ENCODE measurements at regions not wholly inside any gene's neighbourhood (a gene's known extent, or its start where the extent isn't known, plus 50 kb on each side); places are given as distances from the start of the nearest gene placed in this dataset.

DNA sequence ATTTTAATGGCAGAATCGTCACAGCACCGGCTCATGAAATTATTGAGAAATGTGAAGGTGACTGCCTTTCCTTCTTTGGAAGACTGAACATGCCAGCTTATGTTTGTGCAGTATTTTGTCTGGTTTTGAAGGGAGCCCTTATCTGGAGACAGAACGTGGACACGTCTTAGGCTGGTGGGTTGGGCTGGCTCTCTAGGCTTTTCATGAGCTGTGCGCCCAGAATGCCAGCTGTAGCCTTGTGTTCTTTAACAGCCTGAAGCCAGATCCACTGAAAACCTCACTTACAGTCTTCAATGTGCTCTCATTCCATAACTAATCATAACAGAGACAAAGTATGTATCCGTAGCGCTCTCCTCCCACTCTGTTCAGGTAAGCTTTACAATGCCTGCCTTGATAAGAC lies 184.4 kb upstream of the HTR2A start:
- DNase-seq = peak in 8 of 42 donors; percentile 1 to 48 (median 14)
- intact Hi-C loops (cut with DNase I) = no loop called here

DNA sequence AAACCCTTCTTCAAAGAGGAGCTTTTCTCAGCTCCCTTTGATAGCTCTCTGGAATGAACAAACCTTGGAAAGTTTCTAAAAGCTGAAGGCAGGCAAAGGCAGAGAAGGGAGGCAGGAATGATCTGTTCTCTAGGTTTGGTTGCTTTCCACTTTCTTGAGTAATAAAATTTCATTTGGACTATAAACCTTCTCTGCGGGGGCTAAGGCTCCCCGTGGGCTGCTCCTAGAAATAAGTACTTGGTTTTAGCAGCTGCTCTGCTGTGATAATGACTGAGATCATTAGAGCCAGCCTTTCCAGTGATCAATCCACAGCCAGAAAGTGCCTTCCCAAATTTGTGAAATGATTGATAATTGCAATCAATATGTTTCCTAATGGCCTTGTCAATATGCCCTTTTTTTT lies 183.8 kb upstream of the HTR2A start:
- intact Hi-C loops (cut with DNase I) = no loop called here
- peak in 18 of 42 donors; percentile 3 to 71 (median 29) for DNase-seq

DNA sequence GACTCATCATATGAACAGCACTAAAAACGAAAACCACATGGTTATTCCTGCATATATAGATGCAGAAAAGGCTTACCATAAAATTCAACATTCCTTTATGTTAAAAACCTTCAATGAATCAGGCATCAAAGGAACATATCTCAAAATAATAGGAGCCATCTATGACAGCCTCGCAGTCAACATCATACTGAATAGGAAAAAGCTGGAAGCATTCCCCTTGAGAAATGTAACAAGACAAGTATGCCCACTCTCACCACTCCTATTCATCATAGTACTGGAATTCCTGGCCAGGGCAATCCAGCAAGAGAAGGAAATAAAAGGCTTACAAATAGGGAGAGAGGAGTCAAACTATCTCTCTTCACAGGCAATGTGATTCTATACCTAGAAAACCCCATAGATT lies 179.6 kb upstream of the HTR2A start:
- intact Hi-C loops (cut with DNase I) = no loop called here
- DNase-seq = no peak

DNA sequence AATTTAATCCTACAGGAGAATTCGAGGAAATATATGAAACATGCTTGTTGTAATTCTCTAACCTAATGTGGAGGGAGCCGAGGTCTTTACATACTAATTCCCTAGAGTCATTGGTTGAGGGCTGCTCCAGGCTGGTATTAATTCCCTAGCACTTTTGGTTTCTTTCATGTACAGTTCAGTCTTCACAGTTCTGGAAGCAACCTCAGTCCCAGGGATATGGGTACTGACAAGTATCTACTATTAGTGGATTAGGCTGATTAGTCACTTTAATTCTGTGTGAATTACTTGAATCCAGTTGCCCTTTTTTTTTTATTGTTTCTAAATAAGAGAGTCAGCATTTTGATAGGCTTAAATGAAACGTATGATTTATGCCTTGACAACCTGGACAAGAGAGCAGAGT lies 172.3 kb upstream of the HTR2A start:
- intact Hi-C loops (cut with DNase I) = no loop called here
- DNase-seq = no peak

DNA sequence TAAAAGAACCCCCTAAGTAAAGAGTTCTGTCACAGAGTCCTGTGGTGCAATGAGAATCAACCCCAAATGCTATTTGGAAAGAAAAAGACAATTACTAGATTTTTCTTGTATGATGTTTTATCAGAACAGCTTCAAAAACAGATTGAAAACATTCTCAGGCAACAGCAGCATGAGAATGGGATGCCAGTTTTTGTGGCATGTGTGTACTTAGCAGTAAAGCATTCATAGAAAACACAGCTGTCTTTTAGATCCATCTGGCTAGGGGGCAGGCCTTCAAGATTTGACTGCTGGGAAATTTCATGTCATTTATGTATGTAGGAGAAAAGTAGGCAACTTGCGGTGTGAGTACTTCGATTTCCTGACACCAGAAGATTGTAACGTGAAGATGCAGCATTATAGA lies 170.5 kb upstream of the HTR2A start:
- intact Hi-C loops (cut with DNase I) = no loop called here
- no peak for DNase-seq

DNA sequence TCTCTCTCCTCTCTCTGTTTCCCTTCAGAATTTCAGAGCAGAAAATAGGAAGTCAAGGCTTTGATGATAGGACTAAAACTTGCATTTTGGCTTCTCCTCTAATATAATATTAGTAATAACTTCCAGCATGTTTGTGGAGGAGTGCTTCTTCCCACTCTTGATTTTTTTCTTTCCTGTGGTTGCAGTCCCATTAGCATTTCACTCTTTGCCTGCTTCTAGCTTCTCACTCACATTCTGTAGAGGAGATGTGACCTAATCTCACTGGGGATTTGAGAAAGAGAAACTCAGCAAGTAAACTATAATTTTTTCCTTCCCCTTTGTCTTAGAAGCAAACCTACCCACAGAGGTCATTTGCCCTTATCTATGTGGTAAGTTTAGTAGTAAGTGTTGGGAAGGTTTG lies 169.4 kb upstream of the HTR2A start:
- DNase-seq = no peak
- intact Hi-C loops (cut with DNase I) = no loop called here

DNA sequence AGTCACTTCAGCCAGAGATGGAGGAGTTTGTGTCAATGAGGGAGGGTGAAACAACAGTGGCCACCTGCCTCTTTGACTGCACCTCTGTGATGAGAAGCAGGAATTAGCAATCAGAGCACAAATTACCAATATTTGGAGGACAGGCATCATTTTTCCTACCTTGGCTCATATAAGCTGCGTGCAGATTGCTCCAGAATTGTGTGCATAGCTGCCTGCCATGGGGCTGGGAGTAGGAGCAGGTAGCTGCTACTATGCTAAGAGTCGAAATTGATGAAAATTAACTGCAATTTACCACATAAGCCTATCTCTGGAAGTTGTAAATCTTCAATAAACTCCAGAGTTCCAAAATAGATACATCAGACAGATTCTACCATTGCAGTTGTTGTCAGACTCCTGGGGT lies 167.5 kb upstream of the HTR2A start:
- peak in 10 of 42 donors; percentile 4 to 68 (median 42) for DNase-seq

DNA sequence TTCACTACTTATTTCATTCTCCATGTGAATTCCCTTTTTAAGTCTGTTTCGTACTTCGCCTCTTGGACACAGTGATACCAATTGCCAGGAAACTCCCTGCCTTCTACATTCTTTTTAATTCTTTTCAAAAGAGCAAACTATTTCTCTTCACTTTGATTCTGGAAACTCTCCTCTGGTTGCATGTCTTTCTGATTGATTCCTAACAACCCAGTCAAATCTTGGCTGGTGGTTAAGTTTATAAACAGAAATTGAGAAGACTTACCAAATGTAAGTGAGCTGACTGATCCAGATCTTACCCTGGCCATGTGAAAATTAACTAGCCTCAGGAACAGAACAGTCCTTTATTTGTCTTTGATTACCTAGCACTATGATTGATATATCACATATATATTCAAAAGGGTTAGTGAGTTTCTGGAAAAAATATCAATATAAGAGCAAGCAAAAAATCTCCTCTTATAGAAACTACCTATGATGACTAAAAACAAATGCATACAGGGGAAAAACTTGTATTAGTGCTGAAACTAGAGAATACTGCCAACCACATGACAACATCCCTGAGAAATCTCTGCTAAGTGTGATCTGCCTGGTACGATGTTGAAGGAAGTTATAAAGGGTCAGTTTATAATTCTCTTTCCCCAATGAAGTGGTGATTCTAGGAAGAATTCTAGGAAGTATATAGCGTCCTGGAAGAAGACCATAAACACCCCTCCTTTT lies 152.6 kb upstream of the HTR2A start:
- DNase-seq = no peak
- intact Hi-C loops (cut with DNase I) = no loop called here

More for the DNA sequence above, 167.5 kb upstream of the HTR2A start:
- intact Hi-C loops (cut with DNase I) = no loop called here

DNA sequence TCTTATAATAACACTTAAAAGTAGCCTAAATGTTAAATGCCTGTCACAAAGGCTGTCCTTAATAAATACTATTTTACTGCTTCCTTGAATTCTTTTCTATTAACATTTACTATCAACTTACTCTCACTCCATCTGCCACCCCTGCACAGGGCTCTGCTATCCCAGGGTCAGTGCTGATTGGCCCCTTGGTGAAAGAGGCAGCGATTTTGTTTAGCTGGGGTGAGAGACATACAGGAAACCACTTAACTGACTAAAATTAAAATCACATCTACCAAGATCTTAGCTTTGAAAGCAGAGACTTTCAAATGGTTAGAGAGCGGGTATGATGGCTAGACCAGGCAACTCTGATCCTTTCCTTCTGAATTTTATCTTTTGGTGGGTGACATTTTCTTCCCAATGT lies 149.9 kb upstream of the HTR2A start:
- intact Hi-C loops (cut with DNase I) = no loop called here
- DNase-seq = no peak

DNA sequence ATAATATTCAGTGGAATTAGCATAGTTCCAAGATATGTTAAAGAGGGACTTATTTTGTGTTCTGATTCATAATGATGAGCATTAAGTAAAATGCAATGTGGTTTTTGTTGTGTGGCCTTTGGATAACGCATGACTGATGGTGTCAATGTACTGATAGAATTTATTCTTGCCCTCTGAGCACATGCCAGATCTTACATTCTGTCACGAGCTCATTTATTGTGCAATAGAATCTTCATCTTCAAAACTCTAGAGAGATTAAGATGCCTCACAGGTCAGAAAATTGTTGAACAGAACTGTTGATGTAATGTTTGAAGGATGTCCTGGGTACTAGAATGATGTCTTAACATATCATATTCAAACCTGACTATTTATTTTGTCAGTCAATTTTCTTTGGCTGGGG lies 148.0 kb upstream of the HTR2A start:
- DNase-seq = no peak
- intact Hi-C loops (cut with DNase I) = no loop called here

DNA sequence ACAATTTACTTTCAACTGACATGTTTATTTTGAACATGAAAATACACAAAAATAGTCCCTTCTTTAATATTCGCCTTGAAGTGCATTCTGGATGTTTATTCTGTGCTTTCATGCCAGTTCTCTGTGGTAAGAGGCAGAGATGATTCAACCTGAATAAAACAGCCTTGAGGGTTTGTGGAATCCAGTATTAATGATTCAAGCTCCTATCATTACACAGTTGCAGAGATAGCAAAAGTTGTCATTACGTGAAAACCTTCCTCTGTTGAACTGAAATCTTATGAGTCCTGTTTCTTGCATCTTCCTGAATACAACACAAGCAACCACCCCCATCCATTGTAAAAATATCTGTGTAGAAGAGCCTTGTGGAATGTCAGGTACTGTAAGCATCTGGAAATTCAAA lies 142.3 kb upstream of the HTR2A start:
- no peak for DNase-seq
- intact Hi-C loops (cut with DNase I) = no loop called here

DNA sequence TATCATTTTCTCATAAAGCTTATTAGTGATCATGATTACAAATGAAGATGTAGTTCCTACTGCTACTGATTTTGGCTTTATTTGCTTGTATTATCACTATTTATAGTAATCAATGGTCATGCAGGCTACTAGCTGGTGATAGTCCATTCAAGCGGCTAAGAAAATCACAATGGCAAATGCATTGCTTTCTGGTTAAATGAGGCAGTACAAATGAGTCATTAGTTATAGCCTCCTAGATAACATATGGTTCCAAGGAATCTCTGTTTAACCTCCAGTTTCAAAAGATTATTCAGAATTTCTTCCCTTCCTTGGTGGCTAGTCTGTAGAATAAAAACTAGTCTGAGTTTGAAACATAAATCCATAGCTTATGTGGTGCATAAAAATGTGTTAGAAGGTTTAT lies 141.3 kb upstream of the HTR2A start:
- intact Hi-C loops (cut with DNase I) = no loop called here

DNA sequence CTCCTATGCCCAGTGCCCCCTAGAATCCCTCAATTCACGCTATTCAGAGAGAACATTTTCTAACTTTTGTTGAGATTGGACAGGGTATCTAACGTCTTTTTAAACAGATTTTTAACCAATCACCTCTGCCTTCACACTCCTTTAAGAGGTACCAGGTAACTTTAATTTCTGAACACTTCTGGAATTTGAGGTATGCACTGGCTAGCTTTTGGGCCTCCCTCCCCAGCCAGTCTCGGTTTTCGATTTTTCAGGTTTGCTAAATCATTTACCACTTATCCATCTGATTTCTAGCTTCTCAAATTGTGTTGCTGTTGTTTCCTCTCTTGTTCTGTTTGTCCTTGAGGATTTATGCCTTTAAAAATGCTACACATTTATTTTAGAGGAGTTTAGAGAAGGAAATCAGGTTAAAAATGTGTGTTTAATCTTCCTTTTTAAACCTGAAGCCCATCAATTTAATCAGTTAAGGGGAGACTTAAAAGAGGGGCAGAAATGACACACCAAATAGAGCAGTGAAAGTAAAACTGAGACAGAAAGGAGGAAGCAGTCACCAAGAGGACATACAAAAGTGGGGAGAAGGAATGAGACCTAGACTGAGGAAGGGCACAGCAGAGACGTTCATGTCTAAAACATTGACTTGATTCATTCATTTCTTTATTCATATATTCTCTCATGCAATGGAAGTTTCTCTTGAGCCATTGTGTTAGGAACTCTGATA lies 139.6 kb upstream of the HTR2A start:
- intact Hi-C loops (cut with DNase I) = no loop called here
- no peak for DNase-seq

More for the DNA sequence above, 141.3 kb upstream of the HTR2A start:
- DNase-seq = no peak

DNA sequence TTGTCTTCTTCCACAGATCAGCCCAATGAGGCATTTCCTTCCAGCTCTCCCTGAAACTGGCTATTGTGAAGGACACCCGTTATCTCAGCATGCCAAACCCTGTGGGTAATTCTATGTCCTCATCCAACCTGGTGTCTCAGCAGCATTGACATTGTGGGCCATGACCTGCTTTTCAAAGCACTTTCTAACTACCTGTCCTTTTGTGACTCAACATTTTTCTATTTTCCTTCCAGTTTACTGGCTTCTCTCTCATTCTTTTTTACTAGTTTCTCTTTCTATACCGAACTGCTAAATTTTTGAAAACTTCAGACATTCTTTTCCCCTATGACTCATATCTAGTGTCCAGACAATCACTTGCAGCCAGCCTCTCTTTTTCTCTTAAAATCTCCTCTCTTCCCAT lies 136.4 kb upstream of the HTR2A start:
- DNase-seq = no peak
- intact Hi-C loops (cut with DNase I) = no loop called here

DNA sequence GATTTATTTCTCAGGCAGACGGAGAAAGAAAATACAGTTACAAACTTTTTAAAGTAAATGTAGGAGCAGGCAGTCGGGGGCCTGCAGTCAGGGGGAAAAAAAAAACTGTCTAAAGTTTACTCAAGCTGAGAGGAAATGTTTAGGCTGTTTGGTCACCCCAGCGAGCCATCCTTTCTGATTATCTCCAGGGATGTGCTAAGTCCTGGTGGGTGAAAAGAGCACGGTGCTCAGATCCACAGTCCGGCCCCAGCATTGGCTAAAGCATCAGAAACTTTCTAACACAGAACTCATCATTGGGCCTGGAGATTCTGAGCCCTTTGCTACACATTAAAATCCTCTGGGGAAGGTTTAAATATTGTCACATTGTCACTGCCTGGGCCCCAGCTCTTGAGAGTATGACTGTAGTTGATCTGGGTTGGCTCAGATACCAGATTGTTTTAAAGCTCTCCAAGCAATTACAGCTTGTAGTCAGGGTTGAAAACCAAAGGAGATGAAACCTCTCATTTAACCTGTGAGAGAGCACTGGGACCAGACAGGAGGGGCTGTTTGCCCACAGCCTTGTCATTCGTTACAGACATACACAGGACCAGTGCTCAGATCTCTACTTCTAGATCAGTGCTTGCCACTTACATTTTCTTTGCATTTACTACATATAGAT lies 131.1 kb upstream of the HTR2A start:
- intact Hi-C loops (cut with DNase I) = no loop called here
- no peak for DNase-seq

DNA sequence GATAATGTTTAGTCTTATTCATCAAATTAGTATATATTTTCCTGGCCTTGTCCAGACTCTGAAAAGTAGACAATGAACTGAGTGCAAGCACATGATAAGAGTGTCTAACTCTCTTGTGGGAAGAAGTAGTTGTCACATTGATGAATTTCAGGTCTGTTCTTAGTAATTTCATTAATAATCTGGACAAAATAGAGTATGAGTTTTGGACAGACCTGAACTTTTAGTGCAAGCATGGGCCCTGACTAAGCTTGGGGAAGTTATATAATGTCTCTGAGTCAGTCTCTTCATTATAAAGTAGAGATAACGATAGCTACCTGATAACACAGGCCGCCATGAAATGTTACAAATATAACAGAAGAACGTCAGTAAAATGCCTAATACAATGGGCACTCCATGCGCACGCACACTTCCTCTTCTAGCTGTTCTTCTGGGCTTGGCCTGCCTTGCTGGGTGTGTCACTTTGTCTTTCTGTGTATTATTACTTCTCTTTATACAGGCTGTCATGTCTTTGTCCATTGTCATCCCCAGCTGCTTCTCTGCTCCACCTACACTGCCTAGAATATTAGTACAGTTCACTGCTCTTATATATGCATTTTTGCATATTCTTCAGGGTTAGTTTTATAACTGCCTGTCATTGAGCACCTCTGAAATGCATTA lies 129.1 kb upstream of the HTR2A start:
- peak in 1 of 42 donors; percentile 7 for DNase-seq
- intact Hi-C loops (cut with DNase I) = no loop called here

DNA sequence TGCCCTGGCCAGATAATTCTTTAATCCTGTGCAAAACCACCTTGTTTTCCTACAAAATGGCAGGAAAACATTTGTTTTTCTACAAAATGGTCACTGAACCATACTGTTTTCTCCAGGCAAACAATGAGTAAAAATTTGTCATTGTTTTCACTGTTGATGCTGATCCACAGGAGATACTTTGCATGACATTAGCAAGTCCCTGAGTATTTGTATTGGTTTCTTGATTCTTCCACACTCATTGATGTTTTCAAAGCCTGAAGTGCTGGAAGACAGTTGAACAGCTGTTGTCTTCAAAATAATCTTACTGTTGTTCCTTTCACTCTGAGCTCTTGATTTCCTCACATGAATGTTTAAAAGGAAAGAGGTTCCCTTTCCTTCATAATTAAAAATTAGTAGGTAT lies 123.1 kb upstream of the HTR2A start:
- intact Hi-C loops (cut with DNase I) = no loop called here
- DNase-seq = no peak

DNA sequence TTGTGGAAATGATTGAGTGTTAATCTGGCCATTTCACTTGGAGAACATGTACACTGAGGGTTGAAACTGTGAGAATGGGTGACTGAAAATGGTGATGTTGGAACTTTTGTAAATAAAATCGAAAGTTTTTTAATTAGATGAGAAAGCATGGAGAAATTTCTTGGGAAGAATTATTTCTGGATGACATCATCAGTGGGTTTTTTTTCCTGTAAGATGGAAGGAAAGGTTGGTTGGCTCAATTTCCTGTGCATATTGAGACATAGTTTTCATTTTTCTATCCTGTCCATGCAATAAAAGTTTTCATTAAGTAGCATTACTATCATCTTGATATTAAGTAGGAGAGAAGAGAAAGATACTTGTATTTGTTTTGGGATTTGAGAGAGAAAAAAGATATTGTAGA lies 120.6 kb upstream of the HTR2A start:
- no peak for DNase-seq
- intact Hi-C loops (cut with DNase I) = no loop called here

DNA sequence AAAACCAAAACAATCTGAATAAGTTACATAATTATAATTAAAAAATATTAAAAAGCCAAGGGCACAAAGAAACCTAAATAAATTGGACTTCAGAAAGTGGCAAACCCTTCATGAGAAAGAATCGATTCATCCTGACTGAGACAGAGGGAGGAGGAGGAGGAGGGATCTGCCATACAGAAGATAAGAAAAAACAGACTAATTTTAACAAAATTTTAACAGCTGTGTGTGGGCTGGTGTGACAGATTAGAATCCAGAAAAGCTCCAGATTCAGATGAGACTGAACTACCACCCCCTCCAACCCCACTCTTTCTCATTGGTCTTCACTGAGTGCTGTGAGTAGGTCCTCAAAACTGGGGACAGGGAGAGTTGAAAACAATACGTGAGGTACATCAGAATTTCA lies 111.5 kb upstream of the HTR2A start:
- intact Hi-C loops (cut with DNase I) = no loop called here
- peak in 18 of 42 donors; percentile 9 to 70 (median 30) for DNase-seq

All from head of caudate nucleus (tissue), 42 donors.